HT1080 (cell line): ENCODE measurements at regions not wholly inside any gene's neighbourhood (a gene's known extent, or its start where the extent isn't known, plus 50 kb on each side); places are given as distances from the start of the nearest gene placed in this dataset.
"Not testable (repeated sequence)": the region's sequence is repeated elsewhere in the genome, so short reads cannot be mapped to it uniquely, and the experiment has no call there.

Source experiments
- DNase-seq: peaks from one replicate; pipeline ENCODE4 v3.0.0-alpha.2; 2015; ENCODE audit warnings: low read depth

DNA sequence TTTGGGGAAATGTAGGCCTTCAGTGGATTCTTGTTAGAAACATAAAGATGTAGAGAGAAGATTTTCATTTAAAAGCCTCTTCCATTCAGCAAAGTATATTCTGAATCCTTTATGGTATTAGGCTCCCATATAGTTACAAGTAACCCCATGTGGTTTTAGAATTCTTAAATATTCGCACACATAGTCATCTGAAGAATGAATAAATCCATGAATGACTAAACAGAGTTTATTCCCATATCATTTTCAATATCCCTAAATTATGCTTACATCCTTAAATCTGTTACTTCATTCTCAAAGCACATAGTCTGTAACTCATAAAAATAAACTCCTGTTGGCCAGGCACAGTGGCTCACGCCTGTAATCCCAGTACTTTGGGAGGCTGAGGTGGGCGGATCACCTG lies 962.1 kb downstream of the KCNJ18 start:
- DNase-seq: no peak

DNA sequence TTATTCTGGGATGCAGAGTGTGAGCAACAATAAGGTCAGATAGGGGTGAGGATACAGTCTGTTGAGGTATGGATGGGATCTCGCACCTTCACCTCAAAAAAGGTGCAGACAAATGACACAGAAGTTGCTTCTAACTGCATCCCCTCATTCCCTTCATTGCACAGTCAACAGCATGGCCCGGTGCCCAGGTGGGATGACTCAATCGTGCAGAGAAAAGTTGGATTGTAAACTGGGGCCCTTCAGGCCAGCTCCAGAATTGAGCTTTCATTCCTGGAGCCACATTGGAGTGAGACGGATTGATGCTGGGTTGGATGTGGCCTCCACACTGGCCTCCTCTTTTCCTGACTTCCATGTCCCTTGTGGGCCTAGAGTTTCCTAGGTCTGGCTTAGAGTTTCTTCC lies 977.4 kb downstream of the KCNJ18 start:
- peak; percentile 43 for DNase-seq

DNA sequence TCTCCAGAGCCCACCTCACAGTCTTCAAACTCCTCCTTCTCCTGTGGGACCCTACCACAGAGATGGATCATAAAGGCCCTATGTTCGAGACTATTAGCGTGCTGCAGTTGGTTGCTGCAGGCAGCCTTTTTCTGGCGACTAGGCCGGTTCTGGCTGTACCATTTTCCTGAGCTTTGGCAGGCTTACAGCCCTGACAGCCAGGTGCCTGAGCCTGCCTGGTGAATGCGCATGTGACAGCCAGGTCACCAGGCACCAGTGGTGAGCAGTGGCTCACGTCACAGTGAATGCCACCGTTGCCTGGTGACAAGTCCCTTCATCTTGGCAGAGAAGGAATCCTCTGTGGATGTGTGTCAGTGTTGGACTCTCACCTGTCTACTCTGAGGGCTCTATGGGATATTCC lies 978.8 kb downstream of the KCNJ18 start:
- no peak for DNase-seq

DNA sequence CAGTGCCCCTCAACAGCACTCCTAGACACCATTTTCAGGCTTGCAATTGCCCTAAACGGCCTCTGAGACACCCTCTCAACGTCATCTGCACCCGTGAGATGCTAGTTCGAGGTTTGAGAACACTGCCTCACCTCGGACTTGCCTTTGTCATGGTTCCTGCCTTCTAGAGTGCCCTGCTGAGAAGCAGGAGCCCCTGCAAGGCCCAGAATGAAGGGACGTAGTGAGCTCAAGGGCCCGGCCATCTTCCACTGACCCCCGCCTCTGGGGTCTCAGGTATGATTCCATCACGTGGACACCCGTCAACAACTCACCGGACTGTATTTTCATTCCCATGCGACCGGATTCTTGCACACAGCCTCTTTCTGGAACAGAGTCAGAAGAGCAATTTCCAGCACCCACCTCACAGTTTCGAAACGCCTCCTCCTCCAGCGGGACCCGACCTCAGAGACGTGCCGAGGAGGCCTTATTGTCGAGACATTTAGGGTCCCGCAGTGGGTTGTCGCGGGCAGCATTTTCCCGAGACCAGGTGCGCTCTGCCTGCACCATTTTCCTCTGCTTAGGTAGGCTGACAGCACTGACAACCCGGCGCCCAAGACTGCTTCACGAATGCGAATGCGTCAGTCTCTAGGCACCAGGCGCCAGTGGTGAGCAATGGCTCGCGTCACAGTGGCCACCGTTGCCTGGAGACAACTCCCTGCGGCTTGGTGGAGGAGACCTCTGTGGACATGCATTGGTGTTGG lies 999.9 kb downstream of the KCNJ18 start:
- DNase-seq: peak; percentile 34

DNA sequence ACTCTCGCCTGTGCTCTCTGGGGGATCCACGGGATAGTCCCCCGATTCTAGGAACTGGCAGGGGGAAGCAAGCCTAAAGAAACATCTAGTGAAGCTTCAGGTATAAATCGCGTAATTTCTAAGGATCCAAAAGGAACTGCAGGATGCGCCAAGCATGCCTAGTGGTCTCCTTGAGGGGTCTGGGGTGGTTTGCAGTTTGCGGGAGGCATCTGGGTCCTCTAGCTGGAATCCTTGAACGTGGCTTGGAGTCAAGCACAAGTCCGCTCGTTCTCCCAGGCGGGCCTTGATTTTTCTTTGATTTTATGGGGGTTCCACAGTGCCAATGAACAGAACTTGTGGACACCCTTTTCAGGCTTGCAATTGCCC lies 1000.5 kb downstream of the KCNJ18 start:
- DNase-seq: no peak

DNA sequence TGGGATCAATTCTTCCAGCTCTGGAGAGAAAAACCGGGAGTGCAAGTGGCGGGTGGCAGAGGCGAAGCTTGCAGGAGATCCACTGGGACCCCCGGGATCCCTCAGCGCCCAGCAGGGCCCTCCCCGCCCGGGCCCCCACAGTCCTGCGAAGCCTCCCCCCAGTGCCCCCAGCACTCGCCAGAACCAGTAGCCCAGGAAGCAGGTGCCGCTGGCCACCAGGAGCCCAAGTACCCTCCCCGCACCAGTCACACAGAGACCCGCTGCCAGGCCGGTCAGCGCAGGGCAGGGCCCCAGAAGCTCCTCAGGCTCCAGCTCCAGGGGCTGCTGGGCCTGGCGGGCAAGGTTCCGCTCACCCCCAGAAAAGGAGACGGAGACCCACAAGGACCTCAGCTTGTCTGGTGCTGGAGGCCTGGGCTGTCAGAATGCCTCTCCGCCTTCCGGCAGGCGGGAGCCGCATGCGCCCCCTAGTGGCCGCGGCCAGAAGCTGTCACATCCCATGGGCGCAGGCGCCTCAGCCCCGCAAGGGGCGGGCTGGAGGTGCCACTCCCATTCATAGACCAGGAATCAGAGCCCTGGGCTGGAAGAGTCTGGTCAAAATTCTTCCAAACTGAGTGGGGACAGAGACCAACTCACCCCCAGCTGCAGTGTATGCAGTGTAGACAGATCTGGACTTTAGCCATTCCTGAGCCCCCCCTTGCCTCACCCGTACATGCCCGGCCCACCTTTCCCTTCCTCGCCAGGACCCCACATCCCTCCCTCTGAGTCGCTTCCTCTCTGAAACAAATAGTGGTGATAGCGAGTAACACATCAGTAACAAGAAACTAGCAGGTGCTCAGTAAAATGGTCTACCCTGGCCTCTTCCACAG lies 1002.3 kb downstream of the KCNJ18 start:
- DNase-seq: peak; percentile 71

DNA sequence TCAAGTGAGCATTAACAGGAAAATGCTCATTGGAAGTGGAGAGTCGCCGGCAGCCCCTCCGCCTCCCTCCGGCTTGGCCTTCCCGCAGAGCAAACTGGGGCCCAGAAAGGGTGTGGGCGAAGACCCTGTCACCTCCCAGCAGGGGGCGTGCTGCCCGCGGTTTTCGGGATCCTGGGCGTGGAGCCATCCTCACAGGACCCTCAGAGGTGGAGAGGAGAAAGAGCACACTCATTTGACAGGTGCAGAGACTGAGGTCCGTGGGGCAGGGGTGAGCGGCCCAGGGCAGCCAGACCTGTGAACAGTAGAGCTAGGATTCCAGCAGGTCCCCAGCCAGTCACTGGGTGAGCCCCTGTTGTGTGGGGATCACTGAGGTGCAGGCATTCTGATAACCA lies 1002.9 kb downstream of the KCNJ18 start:
- DNase-seq: no peak

DNA sequence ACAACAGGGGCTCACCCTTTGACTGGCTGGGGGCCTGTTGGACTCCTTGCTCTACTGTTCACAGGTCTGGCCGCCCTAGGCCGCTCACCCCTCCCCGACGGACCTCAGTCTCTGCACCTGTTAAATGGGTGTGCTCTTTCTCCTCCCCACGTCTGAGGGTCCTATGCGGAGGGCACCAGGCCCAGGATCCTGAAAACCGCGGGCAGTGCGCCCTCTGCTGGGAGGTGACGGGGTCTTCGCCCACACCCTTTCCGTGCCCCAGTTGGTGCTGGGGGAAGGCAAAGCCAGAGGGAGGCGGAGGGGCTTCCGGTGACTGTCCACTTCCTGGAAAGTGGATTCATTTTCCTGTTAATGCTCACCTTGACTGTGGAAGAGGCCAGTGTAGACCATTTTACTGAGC lies 1010.9 kb downstream of the KCNJ18 start:
- DNase-seq: peak; percentile 57

DNA sequence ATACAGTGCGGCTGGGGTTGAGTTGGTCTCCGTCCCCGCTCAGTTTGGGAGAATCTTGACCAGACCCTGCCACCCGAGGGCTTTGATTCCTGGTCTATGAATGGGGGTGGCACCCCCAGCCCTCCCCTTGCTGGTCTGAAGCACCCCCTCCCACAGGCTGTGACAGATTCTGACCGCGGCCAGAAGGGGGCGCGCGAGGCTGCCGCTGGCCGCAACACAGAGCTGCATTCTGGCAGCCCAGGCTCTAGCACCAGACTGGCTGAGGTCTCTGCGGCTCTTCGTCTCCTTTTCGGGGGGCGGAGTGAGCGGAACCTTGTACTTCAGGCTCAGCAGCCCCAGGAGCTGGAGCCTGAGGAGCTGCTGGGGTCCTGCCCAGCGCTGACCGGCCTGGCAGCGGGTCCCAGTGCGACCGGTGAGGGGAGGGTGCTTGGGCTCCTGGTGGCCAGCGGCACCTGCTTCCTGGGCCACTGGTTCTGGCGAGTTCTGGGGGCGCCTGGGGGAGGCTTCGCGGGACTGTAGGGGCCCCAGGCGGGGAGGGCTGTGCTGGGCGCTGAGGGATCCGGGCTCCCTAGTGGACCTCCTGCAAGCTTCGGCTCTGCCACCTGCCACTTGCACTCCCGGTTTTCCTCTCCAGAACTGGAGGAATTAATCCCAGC lies 1011.6 kb downstream of the KCNJ18 start:
- DNase-seq: peak; percentile 52

DNA sequence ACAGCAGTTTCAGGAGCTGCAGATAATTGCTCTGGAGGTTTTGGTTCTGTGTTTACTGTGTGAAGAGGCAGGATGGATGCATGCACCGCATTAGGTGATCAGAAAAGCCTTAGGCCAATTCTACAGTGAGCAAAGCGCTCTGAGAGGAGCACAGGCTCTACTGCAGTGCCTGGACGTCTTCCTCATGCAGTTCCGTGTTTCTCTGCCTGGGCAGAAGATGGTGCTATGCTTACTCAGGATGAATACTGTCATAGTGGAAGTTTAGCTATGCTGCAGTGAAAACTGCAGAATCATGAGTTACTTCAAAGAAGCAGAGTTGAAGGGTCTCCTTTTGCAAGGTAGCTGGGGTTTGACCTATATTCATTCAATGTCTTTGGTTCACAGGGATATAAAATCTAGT lies 1012.4 kb downstream of the KCNJ18 start:
- DNase-seq: peak; percentile 27

DNA sequence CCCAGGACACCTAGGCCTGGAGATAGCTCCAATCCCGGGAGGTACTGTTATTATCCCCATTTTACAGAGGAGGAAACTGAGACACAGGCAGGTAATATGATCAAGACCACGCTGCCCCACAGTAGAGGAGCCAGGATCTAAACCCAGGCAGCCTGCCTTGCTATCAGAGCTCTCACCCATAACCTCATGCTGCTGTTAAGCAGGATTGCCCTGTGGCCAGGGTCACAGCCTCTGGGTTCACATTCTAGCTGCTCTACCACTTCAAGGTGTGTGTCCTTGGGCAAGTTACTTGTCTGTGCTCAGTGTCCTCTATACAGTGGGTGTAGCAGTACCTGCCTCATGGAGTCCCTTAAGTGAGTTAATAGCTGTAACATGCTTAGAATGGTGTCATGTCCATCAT lies 1015.3 kb downstream of the KCNJ18 start:
- DNase-seq: no peak

DNA sequence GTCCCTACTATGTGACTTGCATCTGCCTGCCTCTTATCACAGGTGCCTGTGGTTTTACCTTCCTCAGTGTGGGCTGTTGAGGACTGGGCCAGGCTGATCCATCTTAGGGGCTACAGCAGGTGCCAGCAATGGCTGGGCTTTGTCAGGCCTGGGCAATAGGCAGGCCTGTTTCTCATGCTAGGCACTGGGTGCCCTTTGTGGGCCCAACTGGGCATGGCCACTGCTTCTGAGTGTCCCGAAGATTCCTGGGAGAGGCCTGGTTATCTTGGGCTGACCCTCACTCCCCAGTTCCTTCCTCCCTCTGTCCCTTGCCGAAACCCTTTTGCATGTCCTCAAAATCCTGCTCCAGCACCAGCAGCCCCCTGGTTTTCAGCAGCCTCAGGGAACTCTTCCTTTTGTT lies 1024.9 kb downstream of the KCNJ18 start:
- no peak for DNase-seq

DNA sequence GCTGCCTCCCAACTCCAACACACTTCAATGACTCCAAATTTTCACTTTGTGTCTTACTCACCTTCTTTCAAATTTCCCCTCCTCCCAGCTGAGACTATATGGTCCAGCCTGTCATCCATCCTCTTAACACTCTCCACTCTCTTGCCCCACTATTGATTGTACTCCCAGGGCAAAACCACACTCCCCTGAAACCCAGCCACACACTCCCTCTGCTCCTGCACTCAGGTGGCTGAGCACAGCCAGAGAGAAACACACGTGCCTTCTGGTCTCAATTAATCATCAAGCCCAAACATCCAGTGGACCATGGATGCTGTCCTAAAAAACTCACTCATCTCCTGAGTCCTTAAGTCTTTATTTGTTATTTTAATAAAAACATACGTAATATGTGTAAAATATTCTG lies 1026.4 kb downstream of the KCNJ18 start:
- DNase-seq: no peak

DNA sequence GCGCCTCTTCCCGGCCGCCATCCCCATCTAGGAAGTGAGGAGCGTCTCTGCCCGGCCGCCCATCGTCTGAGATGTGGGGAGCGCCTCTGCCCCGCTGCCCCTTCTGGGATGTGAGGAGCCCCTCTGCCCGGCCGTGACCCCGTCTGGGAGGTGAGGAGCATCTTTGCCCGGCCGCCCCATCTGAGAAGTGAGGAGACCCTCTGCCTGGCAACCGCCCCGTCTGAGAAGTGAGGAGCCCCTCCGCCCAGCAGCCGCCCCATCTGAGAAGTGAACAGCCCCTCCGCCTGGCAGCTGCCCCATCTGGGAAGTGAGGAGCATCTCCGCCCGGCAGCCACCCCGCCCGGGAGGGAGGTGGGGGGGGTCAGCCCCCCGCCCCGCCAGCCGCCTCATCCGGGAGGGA lies 1048.7 kb downstream of the KCNJ18 start:
- not testable (repeated sequence) for DNase-seq
